ENCODE measurements at regions not wholly inside any gene's neighbourhood (a gene's known extent, or its start where the extent isn't known, plus 50 kb on each side); places are given as distances from the start of the nearest gene placed in this dataset.

DNA sequence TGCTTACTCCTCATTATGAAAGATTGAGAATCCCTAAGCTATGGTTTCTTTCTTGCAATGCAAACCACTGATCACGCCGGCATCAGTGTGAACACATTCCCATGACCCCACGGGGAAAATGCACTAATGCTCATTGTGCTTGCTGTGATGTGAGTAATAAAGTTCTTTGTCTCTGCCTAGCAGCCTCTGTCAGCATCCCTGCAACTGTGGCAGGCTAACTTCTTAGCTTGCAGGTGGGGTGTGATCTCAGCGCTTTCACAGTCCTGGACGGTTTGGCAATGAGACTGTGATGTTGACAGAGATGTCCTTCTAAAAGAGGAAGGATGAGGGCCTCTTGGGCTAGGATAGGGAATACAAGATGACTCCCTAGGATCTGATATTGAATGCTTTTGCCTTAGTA, 1218.7 kb downstream of the EFNA5 start:
- Histone ChIP-seq H3K14ac (replicated peaks; ENCODE audit: low read depth, low read length) (no peak overlapping the region), H3K4ac (ENCODE audit: low read depth, low read length) (no peak overlapping the region), H3K4me2 (ENCODE audit: low read depth, low read length) (no peak overlapping the region), H3K27ac (ENCODE audit: insufficient read depth, low read length) (no peak overlapping the region), H3K4me3 (ENCODE audit: insufficient read depth, low read depth, low read length) (no peak overlapping the region), H4K8ac (ENCODE audit: low read depth in 2 of 2, low read length in 2 of 2) (no peak overlapping the region), H3K18ac (ENCODE audit: low read depth, low read length) (no peak overlapping the region), H4K20me1 (ENCODE audit: insufficient read depth, low read length) (no peaks in the 10 kb centered on the region), H2BK20ac (ENCODE audit: low read depth, low read length) (no peak overlapping the region), H2AFZ (replicated peaks; ENCODE audit: low read length, poor library complexity) (peak overlapping the region; percentile 1), H3K79me1 (ENCODE audit: low read depth in 1 of 2, low read length in 2 of 2) (no peaks in the 10 kb centered on the region), H3K27me3 (ENCODE audit: control insufficient read depth, insufficient read depth, low read length) (no peaks in the 10 kb centered on the region), H2AK5ac (ENCODE audit: low read depth, low read length) (no peak overlapping the region), H3K9ac (ENCODE audit: low read depth, low read length) (no peak overlapping the region), H2BK120ac (ENCODE audit: low read depth, low read length) (no peak overlapping the region), H2AK9ac (replicated peaks; ENCODE audit: low read depth, low read length, poor library complexity) (no peak overlapping the region), H3K36me3 (ENCODE audit: control insufficient read depth, insufficient read depth, low read length) (no peaks in the 10 kb centered on the region), H3K9me1 (ENCODE audit: insufficient read depth, low read length) (no peaks in the 10 kb centered on the region), H3K4me1 (ENCODE audit: control insufficient read depth, insufficient read depth, low read length) (no peaks in the 10 kb centered on the region), H3K9me3 (ENCODE audit: control insufficient read depth, insufficient read depth, low read length) (no peaks in the 10 kb centered on the region), H2BK5ac (ENCODE audit: low read depth, low read length, poor library complexity, severe bottlenecking) (no peak overlapping the region), H4K5ac (ENCODE audit: low read depth, low read length) (no peak overlapping the region), H4K91ac (ENCODE audit: insufficient read depth, low read depth, low read length) (no peak overlapping the region), H3K56ac (ENCODE audit: extremely low read depth, insufficient read depth, low read length) (no peak overlapping the region), H3K23ac (ENCODE audit: low read depth, low read length) (no peak overlapping the region), H2BK15ac (ENCODE audit: low read depth, low read length) (no peak overlapping the region)
- DNase-seq, result no peak
- in situ Hi-C loops (cut with MboI; ENCODE audit: low sequenced_read_pairs), result no loop called here
- POLR2A ChIA-PET (ENCODE audit: unreplicated experiment), result no interaction called here
- intact Hi-C loops (cut with micrococcal nuclease), result no loop called here
- BruUV-seq (replicated peaks), result no TSS peak
- TF ChIP-seq RAD21 (IDR thresholded peaks at IDR 0.05; ENCODE audit: low read length) (no peak), CTCF (conservative IDR thresholded peaks at IDR 0.05; ENCODE audit: low read depth, low read length) (no peak), SMC3 (IDR thresholded peaks at IDR 0.05; ENCODE audit: low read depth, low read length) (no peak), MXI1 (IDR thresholded peaks at IDR 0.05; ENCODE audit: borderline replicate concordance, low read depth, low read length) (no peak), NFE2L2 (IDR thresholded peaks at IDR 0.05; ENCODE audit: low read depth, low read length) (no peak), MAZ (IDR thresholded peaks at IDR 0.05; ENCODE audit: borderline replicate concordance, low read depth, low read length) (no peak), POLR2A (IDR thresholded peaks at IDR 0.05; ENCODE audit: low read depth, low read length) (no peak), RFX5 (IDR thresholded peaks at IDR 0.05; ENCODE audit: low read depth, low read length) (no peak), RCOR1 (IDR thresholded peaks at IDR 0.05; ENCODE audit: insufficient replicate concordance, low read length) (no peak), CEBPB (IDR thresholded peaks at IDR 0.05; ENCODE audit: low read depth, low read length) (no peak), FOS (IDR thresholded peaks at IDR 0.05; ENCODE audit: low read depth, low read length) (no peak), BHLHE40 (IDR thresholded peaks at IDR 0.05; ENCODE audit: low read depth, low read length) (no peak), MAFK (IDR thresholded peaks at IDR 0.05; ENCODE audit: low read depth, low read length) (no peak), USF2 (IDR thresholded peaks at IDR 0.05; ENCODE audit: low read depth, low read length) (no peak)
- no CpG with 5 or more reads among the region's 5 CpGs for WGBS, 2 experiments (ENCODE audit: extremely low coverage in 2 of 2, insufficient read length in 1 of 2)
- CTCF ChIA-PET, result no interaction called here
- dilution Hi-C loops (cut with HindIII; ENCODE audit: low sequenced_read_pairs, unreplicated experiment), result no loop called here
- ATAC-seq (ENCODE audit: low read depth), result no peak

Data from IMR-90 (cell line).